MM.1S (cell line): ENCODE measurements at regions not wholly inside any gene's neighbourhood (a gene's known extent, or its start where the extent isn't known, plus 50 kb on each side); places are given as distances from the start of the nearest gene placed in this dataset.

Experiments used
- DNase-seq: peaks from one replicate; pipeline ENCODE4 v3.0.0-alpha.2; 2015
- H2AFZ ChIP-seq: fragments of 300-600 bp; sonication (generic); 2 replicates; pipeline ENCODE4 v1.6.0; 2016; ENCODE audit warnings: antibody characterized with exemption, low read length
- H3F3A ChIP-seq: fragments of 300-600 bp; sonication (generic); 2 replicates; pipeline ENCODE4 v1.6.1; 2016; ENCODE audit warnings: mild to moderate bottlenecking, antibody characterized with exemption, low read length, moderate library complexity, mixed read lengths; ENCODE audit not compliant: insufficient read depth
- H3K27ac ChIP-seq: fragments of 300-600 bp; sonication (generic); 2 replicates; pipeline ENCODE4 v1.5.1; 2016; ENCODE audit warnings: mild to moderate bottlenecking, low read length
- H3K27me3 ChIP-seq: fragments of 300-600 bp; sonication (generic); replicated peaks from 2 replicates; pipeline ENCODE4 v1.6.0; 2016; ENCODE audit warnings: low read length; ENCODE audit not compliant: insufficient read depth
- H3K36me3 ChIP-seq: fragments of 300-600 bp; sonication (generic); replicated peaks from 2 replicates; pipeline ENCODE4 v1.6.1; 2016; ENCODE audit warnings: mild to moderate bottlenecking, low read length, mixed read lengths; ENCODE audit not compliant: insufficient read depth
- H3K4me1 ChIP-seq: fragments of 300-600 bp; sonication (generic); 2 replicates; pipeline ENCODE4 v1.6.1; 2016; ENCODE audit warnings: low read length, mixed read lengths
- H3K4me2 ChIP-seq: fragments of 300-600 bp; sonication (generic); 2 replicates; pipeline ENCODE4 v1.6.0; 2016; ENCODE audit warnings: low read depth, low read length
- H3K4me3 ChIP-seq: fragments of 300-600 bp; sonication (generic); 2 replicates; pipeline ENCODE4 v1.5.1; 2016; ENCODE audit warnings: low read length, mixed read lengths
- H3K79me2 ChIP-seq: fragments of 300-600 bp; sonication (generic); 2 replicates; pipeline ENCODE4 v1.6.1; 2016; ENCODE audit warnings: mixed run types, low read length, mixed read lengths
- H3K9ac ChIP-seq: fragments of 300-600 bp; sonication (generic); 2 replicates; pipeline ENCODE4 v1.6.1; 2016; ENCODE audit warnings: low read length, mixed read lengths
- H3K9me2 ChIP-seq: fragments of 300-600 bp; sonication (generic); replicated peaks from 2 replicates; pipeline ENCODE4 v1.6.1; 2016; ENCODE audit warnings: mild to moderate bottlenecking, low read length, mixed read lengths; ENCODE audit not compliant: insufficient read depth
- H3K9me3 ChIP-seq: fragments of 300-600 bp; sonication (generic); replicated peaks from 2 replicates; pipeline ENCODE4 v1.6.1; 2016; ENCODE audit warnings: mild to moderate bottlenecking, low read length, mixed read lengths; ENCODE audit not compliant: insufficient read depth
- H4K20me1 ChIP-seq: fragments of 300-600 bp; sonication (generic); 2 replicates; pipeline ENCODE4 v1.6.1; 2016; ENCODE audit warnings: mild to moderate bottlenecking, low read length, moderate library complexity, mixed read lengths; ENCODE audit not compliant: insufficient read depth
- CTCF ChIP-seq: fragments of 300-600 bp; sonication (generic); IDR thresholded peaks from 2 replicates; pipeline ENCODE4 v1.5.1; 2016; ENCODE audit warnings: antibody characterized with exemption, low read length, mixed read lengths
- EZH2 ChIP-seq: fragments of 300-600 bp; sonication (generic); optimal IDR thresholded peaks from 2 replicates; pipeline ENCODE3; 2017; ENCODE audit warnings: low read depth, mild to moderate bottlenecking, antibody characterized with exemption, low read length, mixed read lengths
- EZH2phosphoT487 ChIP-seq: fragments of 300-600 bp; sonication (generic); IDR thresholded peaks from 2 replicates; pipeline ENCODE4 v1.6.1; 2018; ENCODE audit warnings: antibody characterized with exemption, low read length

GRCh38 chr6:6891125-6891721 is 216.5 kb upstream of the RREB1 start:
- Histone ChIP-seq H4K20me1 (no peaks in the 10 kb centered on the region), H3K27me3 (no peaks in the 10 kb centered on the region), H3K9ac (no peak overlapping the region), H3K4me1 (no peaks in the 10 kb centered on the region), H3K4me3 (no peak overlapping the region), H3K79me2 (no peaks in the 10 kb centered on the region), H3K36me3 (no peaks in the 10 kb centered on the region), H3K9me3 (no peaks in the 10 kb centered on the region), H3K4me2 (no peak overlapping the region), H3F3A (no peaks in the 10 kb centered on the region), H3K27ac (no peak overlapping the region), H2AFZ (no peak overlapping the region), H3K9me2 (no peaks in the 10 kb centered on the region)
- TF ChIP-seq EZH2 (no peak), CTCF (no peak), EZH2phosphoT487 (no peak)
- DNase-seq = no peak

DNA sequence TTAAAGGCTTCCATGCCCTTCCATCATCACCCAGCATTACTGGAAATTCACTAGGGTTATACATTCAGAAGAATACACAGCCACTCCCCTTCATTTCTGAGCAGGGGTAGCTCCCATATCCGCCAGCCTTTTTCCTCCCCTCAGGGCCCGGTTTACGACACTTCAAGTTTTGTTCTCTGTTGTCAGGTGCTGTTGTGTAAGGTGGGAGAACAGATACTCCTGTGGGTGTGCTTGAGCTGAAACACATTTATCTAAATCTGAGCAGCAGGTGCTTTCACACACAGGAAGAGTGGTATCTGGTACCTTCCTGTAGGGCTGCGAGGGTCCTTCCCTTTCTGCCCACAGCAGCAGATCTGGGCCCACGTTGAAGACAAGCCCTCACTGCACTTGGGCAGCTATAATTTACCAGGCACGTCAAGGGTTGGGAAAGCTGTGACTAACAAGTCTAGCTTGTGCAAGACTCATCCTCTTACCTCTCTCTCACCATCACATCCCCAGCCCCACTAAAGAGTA is 215.8 kb upstream of the RREB1 start:
- Histone ChIP-seq H2AFZ (no peak overlapping the region), H3K4me2 (no peak overlapping the region), H4K20me1 (no peaks in the 10 kb centered on the region), H3K4me3 (no peak overlapping the region), H3F3A (no peaks in the 10 kb centered on the region), H3K79me2 (no peaks in the 10 kb centered on the region), H3K27ac (no peak overlapping the region), H3K9me3 (no peaks in the 10 kb centered on the region), H3K27me3 (no peaks in the 10 kb centered on the region), H3K9ac (no peak overlapping the region), H3K4me1 (no peaks in the 10 kb centered on the region), H3K9me2 (no peaks in the 10 kb centered on the region), H3K36me3 (no peaks in the 10 kb centered on the region)
- TF ChIP-seq EZH2 (no peak), CTCF (no peak), EZH2phosphoT487 (no peak)
- DNase-seq = no peak

- no peaks in the 10 kb centered on the region for H3K9me2 ChIP-seq
- H2AFZ ChIP-seq = no peak overlapping the region
- no peak overlapping the region for H3K27ac ChIP-seq
- TF ChIP-seq EZH2phosphoT487 = no peak
- no peak for DNase-seq
- H3K79me2 ChIP-seq = no peaks in the 10 kb centered on the region
- no peaks in the 10 kb centered on the region for H3K36me3 ChIP-seq
- no peak overlapping the region for H3K9ac ChIP-seq
- no peaks in the 10 kb centered on the region for H4K20me1 ChIP-seq
- no peak overlapping the region for H3K4me2 ChIP-seq
- no peaks in the 10 kb centered on the region for H3F3A ChIP-seq
- no peaks in the 10 kb centered on the region for H3K9me3 ChIP-seq
- no peaks in the 10 kb centered on the region for H3K4me1 ChIP-seq
- H3K27me3 ChIP-seq = no peaks in the 10 kb centered on the region
- H3K4me3 ChIP-seq = no peak overlapping the region
Observed at GRCh38 chr6:6892744-6893583, 214.8 kb upstream of the RREB1 start.

GRCh38 chr6:6893701-6894100 is 214.1 kb upstream of the RREB1 start:
- H3K36me3 ChIP-seq = no peaks in the 10 kb centered on the region
- no peaks in the 10 kb centered on the region for H4K20me1 ChIP-seq
- H3K4me1 ChIP-seq = no peaks in the 10 kb centered on the region
- H3K27ac ChIP-seq = no peak overlapping the region
- TF ChIP-seq EZH2phosphoT487 (no peak), CTCF (no peak), EZH2 (no peak)
- no peaks in the 10 kb centered on the region for H3K9me2 ChIP-seq
- no peaks in the 10 kb centered on the region for H3F3A ChIP-seq
- no peaks in the 10 kb centered on the region for H3K79me2 ChIP-seq
- no peaks in the 10 kb centered on the region for H3K27me3 ChIP-seq
- H3K4me2 ChIP-seq = no peak overlapping the region
- no peaks in the 10 kb centered on the region for H3K9me3 ChIP-seq
- no peak overlapping the region for H2AFZ ChIP-seq
- no peak for DNase-seq
- H3K4me3 ChIP-seq = no peak overlapping the region
- H3K9ac ChIP-seq = no peak overlapping the region
